SK-N-MC (cell line): ENCODE measurements at regions not wholly inside any gene's neighbourhood (a gene's known extent, or its start where the extent isn't known, plus 50 kb on each side); places are given as distances from the start of the nearest gene placed in this dataset.

Source experiments
- EZH2 ChIP-seq: fragments of 200-600 bp; sonication (generic); IDR thresholded peaks from one replicate; pipeline ENCODE4 v1.6.1; 2017; ENCODE audit warnings: antibody characterized with exemption
- POLR2AphosphoS5 ChIP-seq: IDR thresholded peaks from 2 replicates; pipeline ENCODE4 v1.6.1; 2012; ENCODE audit warnings: mild to moderate bottlenecking, low read depth, low read length, borderline replicate concordance

- no peak for TF ChIP-seq POLR2AphosphoS5
- no peak for TF ChIP-seq EZH2
Measured at GRCh38 chrX:39928704-39929378, 168.9 kb downstream of the BCOR start.
